Neuronal stem cell (in vitro differentiated cells): ENCODE measurements at regions not wholly inside any gene's neighbourhood (a gene's known extent, or its start where the extent isn't known, plus 50 kb on each side); places are given as distances from the start of the nearest gene placed in this dataset.

Source experiments
- DNase-seq: peaks from one replicate; pipeline ENCODE4 v3.0.0-alpha.2; 2013; ENCODE audit warnings: low spot score
- H2AFZ ChIP-seq: one replicate; pipeline ENCODE4 v1.6.1; 2013; ENCODE audit warnings: mild to moderate bottlenecking, low read length, inconsistent platforms
- H2AK5ac ChIP-seq: 2 replicates; pipeline ENCODE4 v1.6.1; 2013; ENCODE audit warnings: low read depth, mild to moderate bottlenecking, inconsistent platforms, low read length, moderate library complexity, mixed read lengths
- H2BK120ac ChIP-seq: 2 replicates; pipeline ENCODE4 v1.6.1; 2013; ENCODE audit warnings: low read depth, mild to moderate bottlenecking, inconsistent platforms, low read length, moderate library complexity, mixed read lengths
- H2BK12ac ChIP-seq: one replicate; pipeline ENCODE4 v1.6.1; 2013; ENCODE audit warnings: low read length, inconsistent platforms
- H2BK15ac ChIP-seq: 2 replicates; pipeline ENCODE4 v1.6.1; 2013; ENCODE audit warnings: mild to moderate bottlenecking, low read length, inconsistent platforms, mixed read lengths
- H2BK5ac ChIP-seq: one replicate; pipeline ENCODE4 v1.6.1; 2013; ENCODE audit warnings: inconsistent platforms, mild to moderate bottlenecking, low read length, moderate library complexity
- H3K14ac ChIP-seq: one replicate; pipeline ENCODE4 v1.6.1; 2013; ENCODE audit warnings: low read length, inconsistent platforms
- H3K18ac ChIP-seq: 2 replicates; pipeline ENCODE4 v1.6.1; 2013; ENCODE audit warnings: low read length, inconsistent platforms
- H3K23ac ChIP-seq: 2 replicates; pipeline ENCODE4 v1.6.1; 2013; ENCODE audit warnings: low read depth, mild to moderate bottlenecking, mixed read lengths, low read length, inconsistent platforms; ENCODE audit not compliant: poor library complexity
- H3K27ac ChIP-seq: replicated peaks from 3 replicates; pipeline ENCODE4 v1.5.1; 2013; ENCODE audit warnings: low read length, inconsistent platforms
- H3K27me3 ChIP-seq, 3 experiments: 2 replicates each; pipeline ENCODE4 v1.6.1; 2013; ENCODE audit warnings: low read length in 3 of 3, mild to moderate bottlenecking in 2 of 3, inconsistent platforms in 1 of 3, low read depth in 1 of 3, mixed read lengths in 1 of 3, moderate library complexity in 1 of 3; ENCODE audit not compliant: control insufficient read depth in 3 of 3, insufficient read depth in 3 of 3
- H3K36me3 ChIP-seq, 2 donors: replicated peaks in 1 of 2; 2 replicates each; pipeline ENCODE4 v1.6.1; 2013; ENCODE audit warnings: low read length in 2 of 2; ENCODE audit not compliant: control insufficient read depth in 2 of 2, insufficient read depth in 2 of 2
- H3K4ac ChIP-seq: 2 replicates; pipeline ENCODE4 v1.6.1; 2013; ENCODE audit warnings: inconsistent platforms, mild to moderate bottlenecking, low read length, moderate library complexity
- H3K4me1 ChIP-seq, 2 donors: 1 replicate in 1 of 2; 2 replicates in 1 of 2; pipeline ENCODE4 v1.6.1; 2013; ENCODE audit warnings: low read length in 2 of 2, low read depth in 1 of 2; ENCODE audit not compliant: control insufficient read depth in 2 of 2, insufficient read depth in 1 of 2
- H3K4me2 ChIP-seq: one replicate; pipeline ENCODE4 v1.6.1; 2013; ENCODE audit warnings: mild to moderate bottlenecking, low read length, inconsistent platforms; ENCODE audit not compliant: insufficient read depth, poor library complexity, severe bottlenecking
- H3K4me3 ChIP-seq, 2 donors: 2 replicates each; pipeline ENCODE4 v1.5.1; 2013; ENCODE audit warnings: low read length in 2 of 2, mild to moderate bottlenecking in 2 of 2, inconsistent platforms in 1 of 2, moderate library complexity in 1 of 2
- H3K79me1 ChIP-seq: one replicate; pipeline ENCODE4 v1.6.1; 2013; ENCODE audit warnings: low read depth, mild to moderate bottlenecking, inconsistent platforms, low read length, moderate library complexity
- H3K9ac ChIP-seq: one replicate; pipeline ENCODE4 v1.6.1; 2013; ENCODE audit warnings: mild to moderate bottlenecking, low read depth, low read length, inconsistent platforms; ENCODE audit not compliant: poor library complexity
- H3K9me3 ChIP-seq, 2 donors: replicated peaks in 1 of 2; 2 replicates each; pipeline versions ENCODE3 to v1.6.1; 2013; ENCODE audit warnings: low read length in 2 of 2, mild to moderate bottlenecking in 2 of 2, inconsistent platforms in 1 of 2, low read depth in 1 of 2, mixed read lengths in 1 of 2, moderate library complexity in 1 of 2; ENCODE audit not compliant: control insufficient read depth in 2 of 2, insufficient read depth in 1 of 2
- H4K8ac ChIP-seq: one replicate; pipeline ENCODE4 v1.6.1; 2013; ENCODE audit warnings: low read depth, mild to moderate bottlenecking, inconsistent platforms, low read length, moderate library complexity
- H4K91ac ChIP-seq: one replicate; pipeline ENCODE4 v1.6.1; 2013; ENCODE audit warnings: low read length, low read depth, mild to moderate bottlenecking, inconsistent platforms; ENCODE audit not compliant: poor library complexity
- WGBS, 2 donors: extraction: QIAGEN DNeasy Blood & Tissue Kit; methylation state at CpG; one replicate each; pipeline ENCODE4 v1.1.7; 2013; ENCODE audit warnings: missing lambda C conversion rate in 2 of 2, mixed read lengths in 1 of 2; ENCODE audit not compliant: insufficient read length in 2 of 2, insufficient replicate concordance in 1 of 2; ENCODE audit errors: extremely low coverage in 2 of 2; 5-methylcytosine and 5-hydroxymethylcytosine counted together

DNA sequence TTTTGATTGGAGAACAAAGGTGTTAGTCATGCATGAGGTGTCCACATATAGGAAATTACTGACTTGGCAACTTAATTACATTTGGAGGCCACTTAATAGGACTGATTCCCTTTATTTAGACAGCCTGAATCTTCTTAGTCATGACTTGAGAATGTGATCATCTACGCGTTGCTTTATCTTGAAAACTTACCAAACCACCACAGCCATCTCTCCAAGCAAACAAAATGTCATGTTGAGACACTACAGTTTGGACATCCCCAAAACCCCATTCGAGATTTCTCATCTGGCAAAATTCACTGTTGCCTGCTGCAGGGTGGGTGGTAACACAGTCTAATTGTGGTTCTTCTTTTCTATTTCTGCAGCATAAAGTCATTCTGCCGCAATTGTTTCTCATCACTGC lies 176.5 kb upstream of the CDH5 start:
- Histone ChIP-seq H2BK5ac (no peak overlapping the region), H3K79me1 (no peaks in the 10 kb centered on the region), H3K27ac (no peak overlapping the region), H2BK12ac (no peak overlapping the region), H3K36me3 (no peaks in the 10 kb centered on the region), H2AFZ (no peak overlapping the region), H3K4me3 (no peak overlapping the region), H3K14ac (no peak overlapping the region), H2AK5ac (no peak overlapping the region), H4K91ac (no peak overlapping the region), H3K23ac (no peak overlapping the region), H3K9me3 (no peaks in the 10 kb centered on the region), H2BK15ac (no peak overlapping the region), H2BK120ac (no peak overlapping the region), H3K9ac (no peak overlapping the region), H3K18ac (no peak overlapping the region), H3K4ac (no peak overlapping the region), H3K4me2 (no peak overlapping the region), H4K8ac (no peak overlapping the region), H3K27me3 (no peaks in the 10 kb centered on the region), H3K4me1 (peaks cover 0 to 6% of the 10 kb centered on the region in 2 donors)
- DNase-seq, result no peak
- WGBS, 2 donors, result no CpG with 5 or more reads among the region's 4 CpGs

DNA sequence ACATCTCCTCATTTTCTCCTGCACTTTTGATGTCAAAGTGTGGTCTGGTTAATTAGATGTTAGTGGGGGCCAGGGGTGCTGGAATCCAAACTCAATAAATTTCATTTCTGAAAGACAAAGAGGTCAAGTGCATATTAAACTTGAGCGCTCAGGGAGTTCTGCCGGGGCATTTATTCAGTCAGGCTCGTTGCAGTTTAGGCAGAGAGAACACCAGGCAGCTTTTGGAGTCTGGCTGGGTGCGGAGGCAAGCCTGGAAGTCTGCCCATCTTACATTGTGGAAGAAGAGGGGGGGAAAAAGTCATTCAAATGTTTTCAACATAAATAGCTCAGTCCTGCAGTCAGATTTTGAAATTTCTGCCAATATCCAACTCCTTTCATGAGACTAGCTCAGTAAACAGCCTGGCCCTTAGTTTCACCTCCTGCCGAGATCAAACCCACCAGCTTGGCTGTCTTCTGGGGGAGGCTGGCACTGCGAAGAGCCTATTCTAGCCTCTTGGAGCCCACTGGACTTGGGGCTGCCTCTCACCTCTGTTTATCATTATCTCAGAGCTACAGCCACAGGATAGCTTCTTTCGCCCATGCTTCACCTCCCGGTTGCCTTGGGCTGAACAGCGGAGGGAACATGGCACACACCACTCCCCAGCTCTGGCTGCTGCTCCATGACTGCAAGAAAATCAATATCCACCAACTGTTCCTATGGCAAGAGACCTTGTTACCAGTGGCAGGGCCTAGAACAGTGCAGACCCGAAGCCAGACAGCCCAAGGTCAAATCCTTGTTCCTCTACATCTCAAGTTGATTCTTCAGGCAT lies 177.4 kb upstream of the CDH5 start:
- Histone ChIP-seq H3K23ac (no peak overlapping the region), H3K27ac (no peak overlapping the region), H3K14ac (no peak overlapping the region), H3K4me2 (no peak overlapping the region), H2BK120ac (no peak overlapping the region), H3K27me3 (no peaks in the 10 kb centered on the region), H2BK15ac (no peak overlapping the region), H2AFZ (no peak overlapping the region), H3K36me3 (no peaks in the 10 kb centered on the region), H3K9me3 (no peaks in the 10 kb centered on the region), H3K4me3 (no peak overlapping the region), H3K9ac (no peak overlapping the region), H2BK12ac (no peak overlapping the region), H3K18ac (peak overlapping the region; percentile 76), H3K4me1 (peaks cover 0 to 6% of the 10 kb centered on the region in 2 donors), H2AK5ac (no peak overlapping the region), H4K91ac (no peak overlapping the region), H3K4ac (no peak overlapping the region), H2BK5ac (no peak overlapping the region), H4K8ac (no peak overlapping the region), H3K79me1 (no peaks in the 10 kb centered on the region)
- WGBS, 2 donors, result no CpG with 5 or more reads among the region's 10 CpGs
- no peak for DNase-seq

DNA sequence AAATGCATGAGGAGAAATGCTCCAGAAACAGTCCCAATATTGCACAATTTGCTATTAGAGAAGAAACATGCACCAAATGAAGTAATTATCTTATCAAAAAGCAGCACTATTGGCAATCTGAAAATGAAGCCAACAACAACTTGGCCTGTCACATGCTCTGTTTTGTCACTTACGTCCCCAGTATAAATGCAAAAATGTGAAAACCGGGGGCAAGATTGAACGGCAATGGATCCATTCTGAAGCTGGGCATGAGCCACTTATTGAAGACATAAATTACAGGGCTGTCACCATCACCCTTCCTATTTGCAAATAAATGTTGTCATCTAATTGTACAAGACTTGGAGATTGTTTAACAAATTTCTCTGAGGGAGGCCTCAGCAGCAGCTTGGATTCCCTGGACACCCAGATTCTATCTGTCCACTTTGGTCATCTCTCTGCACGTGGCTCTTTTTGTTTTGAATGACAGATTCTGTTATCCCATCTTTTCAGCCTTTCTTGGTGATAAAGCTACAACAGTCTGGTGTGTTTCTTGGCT lies 180.2 kb upstream of the CDH5 start:
- Histone ChIP-seq H3K9me3 (no peaks in the 10 kb centered on the region), H2BK12ac (no peak overlapping the region), H2AFZ (no peak overlapping the region), H2BK120ac (no peak overlapping the region), H3K9ac (no peak overlapping the region), H4K8ac (no peak overlapping the region), H3K4me1 (peaks cover 0 to 6% of the 10 kb centered on the region in 2 donors), H3K27ac (no peak overlapping the region), H2BK15ac (no peak overlapping the region), H2AK5ac (no peak overlapping the region), H3K4ac (no peak overlapping the region), H2BK5ac (no peak overlapping the region), H3K79me1 (no peaks in the 10 kb centered on the region), H3K18ac (no peak overlapping the region), H3K27me3 (no peaks in the 10 kb centered on the region), H3K23ac (no peak overlapping the region), H4K91ac (no peak overlapping the region), H3K4me2 (no peak overlapping the region), H3K4me3 (no peak overlapping the region), H3K14ac (no peak overlapping the region), H3K36me3 (no peaks in the 10 kb centered on the region)
- DNase-seq, result no peak
- WGBS, 2 donors, result no CpG with 5 or more reads among the region's 4 CpGs

DNA sequence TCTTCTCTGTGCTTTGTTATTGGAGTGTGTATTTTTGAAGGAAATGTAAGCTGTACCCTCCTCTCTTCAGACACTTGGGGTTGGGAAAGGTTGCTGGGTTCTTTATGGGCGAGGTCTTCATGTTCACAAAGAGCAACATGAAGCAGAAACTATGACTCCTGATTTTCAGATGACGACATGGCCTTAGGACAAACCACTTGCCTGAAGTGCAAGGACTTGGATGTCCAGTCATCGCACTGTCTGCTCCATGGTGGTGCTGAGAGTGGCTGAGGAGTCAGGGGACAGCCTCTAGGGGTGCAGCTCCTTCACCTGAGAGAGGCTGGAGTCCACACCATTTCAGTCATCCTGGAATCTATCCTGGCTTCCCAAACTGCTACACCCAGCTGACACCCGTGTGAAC lies 183.9 kb upstream of the CDH5 start:
- WGBS, 2 donors, result no CpG with 5 or more reads among the region's 4 CpGs
- DNase-seq, result no peak
- Histone ChIP-seq H3K27ac (no peak overlapping the region), H3K9ac (no peak overlapping the region), H4K91ac (no peak overlapping the region), H3K14ac (no peak overlapping the region), H3K4me1 (no peaks in the 10 kb centered on the region), H2BK120ac (no peak overlapping the region), H3K23ac (no peak overlapping the region), H2AFZ (no peak overlapping the region), H2AK5ac (no peak overlapping the region), H3K79me1 (no peaks in the 10 kb centered on the region), H2BK12ac (no peak overlapping the region), H3K4me2 (no peak overlapping the region), H2BK15ac (no peak overlapping the region), H3K27me3 (no peaks in the 10 kb centered on the region), H3K9me3 (peaks cover 0 to 3% of the 10 kb centered on the region in 2 donors), H2BK5ac (no peak overlapping the region), H3K36me3 (no peaks in the 10 kb centered on the region), H3K4ac (no peak overlapping the region), H3K4me3 (no peak overlapping the region), H3K18ac (peak overlapping the region; percentile 42), H4K8ac (no peak overlapping the region)
